ENCODE measurements at regions not wholly inside any gene's neighbourhood (a gene's known extent, or its start where the extent isn't known, plus 50 kb on each side); places are given as distances from the start of the nearest gene placed in this dataset.
"Not testable (repeated sequence)": the region's sequence is repeated elsewhere in the genome, so short reads cannot be mapped to it uniquely, and the experiment has no call there.

- H3K4me1 ChIP-seq (ENCODE audit: control insufficient read depth, insufficient read depth, low read length); H3K36me3 ChIP-seq (ENCODE audit: control insufficient read depth, insufficient read depth, low read length); H3K9me3 ChIP-seq (ENCODE audit: control insufficient read depth, insufficient read depth, low read length); H3K27ac ChIP-seq (ENCODE audit: low read length); DNase-seq (ENCODE audit: low read depth, low spot score); H3K4me3 ChIP-seq (ENCODE audit: low read length); H3K27me3 ChIP-seq (ENCODE audit: control insufficient read depth, insufficient read depth, low read length): not testable (repeated sequence)
- WGBS (ENCODE audit: insufficient coverage, insufficient read length), result no CpG with 5 or more reads among the region's 7 CpGs
These were observed 52.3 kb downstream of the SEPTIN7 start for GRCh38 chr7:35853194-35853593.

GRCh38 chr7:35854311-35854710 is 53.5 kb downstream of the SEPTIN7 start:
- no peaks in the 10 kb centered on the region for H3K9me3 ChIP-seq (ENCODE audit: control insufficient read depth, insufficient read depth, low read length)
- 0 out of 2 replicates have a peak, but pooled peaks cover under 1% of the 10 kb centered on the region for H3K4me1 ChIP-seq (ENCODE audit: control insufficient read depth, insufficient read depth, low read length)
- no peaks in the 10 kb centered on the region for H3K36me3 ChIP-seq (ENCODE audit: control insufficient read depth, insufficient read depth, low read length)
- no peak overlapping the region for H3K27ac ChIP-seq (ENCODE audit: low read length)
- no peak overlapping the region for H3K4me3 ChIP-seq (ENCODE audit: low read length)
- no peaks in the 10 kb centered on the region for H3K27me3 ChIP-seq (ENCODE audit: control insufficient read depth, insufficient read depth, low read length)
- DNase-seq (ENCODE audit: low read depth, low spot score), result no peak
- no CpG with 5 or more reads among the region's 1 CpG for WGBS (ENCODE audit: insufficient coverage, insufficient read length)

- Histone ChIP-seq H3K27me3 (ENCODE audit: control insufficient read depth, insufficient read depth, low read length) (no peaks in the 10 kb centered on the region), H3K4me1 (ENCODE audit: control insufficient read depth, insufficient read depth, low read length) (no peaks in the 10 kb centered on the region), H3K27ac (ENCODE audit: low read length) (no peak overlapping the region), H3K4me3 (ENCODE audit: low read length) (no peak overlapping the region), H3K9me3 (ENCODE audit: control insufficient read depth, insufficient read depth, low read length) (no peaks in the 10 kb centered on the region), H3K36me3 (ENCODE audit: control insufficient read depth, insufficient read depth, low read length) (no peaks in the 10 kb centered on the region)
- DNase-seq (ENCODE audit: low read depth, low spot score), result no peak
- no CpG with 5 or more reads among the region's 4 CpGs for WGBS (ENCODE audit: insufficient coverage, insufficient read length)
These were observed 55.3 kb downstream of the SEPTIN7 start for GRCh38 chr7:35856175-35856574.

GRCh38 chr7:35860664-35861063 is 59.8 kb downstream of the SEPTIN7 start:
- Histone ChIP-seq H3K4me1 (ENCODE audit: control insufficient read depth, insufficient read depth, low read length) (no peaks in the 10 kb centered on the region; the same call in 1 of the 2 replicates), H3K36me3 (ENCODE audit: control insufficient read depth, insufficient read depth, low read length) (no peaks in the 10 kb centered on the region), H3K27ac (ENCODE audit: low read length) (no peak overlapping the region), H3K4me3 (ENCODE audit: low read length) (no peak overlapping the region), H3K9me3 (ENCODE audit: control insufficient read depth, insufficient read depth, low read length) (no peaks in the 10 kb centered on the region), H3K27me3 (ENCODE audit: control insufficient read depth, insufficient read depth, low read length) (no peaks in the 10 kb centered on the region)
- WGBS (ENCODE audit: insufficient coverage, insufficient read length), result no CpG with 5 or more reads among the region's 1 CpG
- DNase-seq (ENCODE audit: low read depth, low spot score), result no peak

- no peak for DNase-seq (ENCODE audit: low read depth, low spot score)
- Histone ChIP-seq H3K36me3 (ENCODE audit: control insufficient read depth, insufficient read depth, low read length) (no peaks in the 10 kb centered on the region), H3K27ac (ENCODE audit: low read length) (no peak overlapping the region), H3K4me1 (ENCODE audit: control insufficient read depth, insufficient read depth, low read length) (no peaks in the 10 kb centered on the region; the same call in 1 of the 2 replicates), H3K4me3 (ENCODE audit: low read length) (no peak overlapping the region), H3K27me3 (ENCODE audit: control insufficient read depth, insufficient read depth, low read length) (no peaks in the 10 kb centered on the region), H3K9me3 (ENCODE audit: control insufficient read depth, insufficient read depth, low read length) (no peaks in the 10 kb centered on the region)
- no CpG with 5 or more reads among the region's 3 CpGs for WGBS (ENCODE audit: insufficient coverage, insufficient read length)
These were observed 64.4 kb downstream of the SEPTIN7 start for GRCh38 chr7:35865287-35865686.

GRCh38 chr7:35866186-35866585 is 65.3 kb downstream of the SEPTIN7 start:
- Histone ChIP-seq H3K4me3 (ENCODE audit: low read length) (no peak overlapping the region), H3K27ac (ENCODE audit: low read length) (no peak overlapping the region), H3K9me3 (ENCODE audit: control insufficient read depth, insufficient read depth, low read length) (no peaks in the 10 kb centered on the region), H3K4me1 (ENCODE audit: control insufficient read depth, insufficient read depth, low read length) (no peaks in the 10 kb centered on the region; the same call in 1 of the 2 replicates), H3K27me3 (ENCODE audit: control insufficient read depth, insufficient read depth, low read length) (no peaks in the 10 kb centered on the region), H3K36me3 (ENCODE audit: control insufficient read depth, insufficient read depth, low read length) (no peaks in the 10 kb centered on the region)
- DNase-seq (ENCODE audit: low read depth, low spot score), result no peak
- WGBS (ENCODE audit: insufficient coverage, insufficient read length), result no CpG with 5 or more reads among the region's 1 CpG

GRCh38 chr7:35869117-35869516 is 68.3 kb downstream of the SEPTIN7 start:
- H3K36me3 ChIP-seq (ENCODE audit: control insufficient read depth, insufficient read depth, low read length), result not testable (repeated sequence)

GRCh38 chr7:35869810-35870209 is 69.0 kb downstream of the SEPTIN7 start:
- no peak for DNase-seq (ENCODE audit: low read depth, low spot score)
- H3K9me3 ChIP-seq (ENCODE audit: control insufficient read depth, insufficient read depth, low read length), result no peaks in the 10 kb centered on the region
- no peaks in the 10 kb centered on the region for H3K27me3 ChIP-seq (ENCODE audit: control insufficient read depth, insufficient read depth, low read length)
- no peaks in the 10 kb centered on the region for H3K36me3 ChIP-seq (ENCODE audit: control insufficient read depth, insufficient read depth, low read length)
- no peak overlapping the region for H3K4me3 ChIP-seq (ENCODE audit: low read length)
- no CpG with 5 or more reads among the region's 5 CpGs for WGBS (ENCODE audit: insufficient coverage, insufficient read length)
- no peak overlapping the region for H3K27ac ChIP-seq (ENCODE audit: low read length)
- H3K4me1 ChIP-seq (ENCODE audit: control insufficient read depth, insufficient read depth, low read length), result no peaks in the 10 kb centered on the region

More at GRCh38 chr7:35869117-35869516, 68.3 kb downstream of the SEPTIN7 start:
- not testable (repeated sequence) for H3K9me3 ChIP-seq (ENCODE audit: control insufficient read depth, insufficient read depth, low read length); H3K27ac ChIP-seq (ENCODE audit: low read length); DNase-seq (ENCODE audit: low read depth, low spot score); H3K27me3 ChIP-seq (ENCODE audit: control insufficient read depth, insufficient read depth, low read length); H3K4me1 ChIP-seq (ENCODE audit: control insufficient read depth, insufficient read depth, low read length); H3K4me3 ChIP-seq (ENCODE audit: low read length)
- WGBS (ENCODE audit: insufficient coverage, insufficient read length), result no CpG with 5 or more reads among the region's 1 CpG

- no peaks in the 10 kb centered on the region for H3K9me3 ChIP-seq (ENCODE audit: control insufficient read depth, insufficient read depth, low read length)
These were observed 71.0 kb downstream of the SEPTIN7 start for GRCh38 chr7:35871856-35872255.

GRCh38 chr7:35874886-35875285 is 74.0 kb downstream of the SEPTIN7 start:
- Histone ChIP-seq H3K9me3 (ENCODE audit: control insufficient read depth, insufficient read depth, low read length) (no peaks in the 10 kb centered on the region), H3K36me3 (ENCODE audit: control insufficient read depth, insufficient read depth, low read length) (no peaks in the 10 kb centered on the region), H3K27me3 (ENCODE audit: control insufficient read depth, insufficient read depth, low read length) (no peaks in the 10 kb centered on the region), H3K27ac (ENCODE audit: low read length) (no peak overlapping the region), H3K4me3 (ENCODE audit: low read length) (no peak overlapping the region), H3K4me1 (ENCODE audit: control insufficient read depth, insufficient read depth, low read length) (no peaks in the 10 kb centered on the region)
- no CpG with 5 or more reads among the region's 1 CpG for WGBS (ENCODE audit: insufficient coverage, insufficient read length)
- no peak for DNase-seq (ENCODE audit: low read depth, low spot score)

More at GRCh38 chr7:35871856-35872255, 71.0 kb downstream of the SEPTIN7 start:
- Histone ChIP-seq H3K36me3 (ENCODE audit: control insufficient read depth, insufficient read depth, low read length) (no peaks in the 10 kb centered on the region), H3K4me3 (ENCODE audit: low read length) (no peak overlapping the region), H3K4me1 (ENCODE audit: control insufficient read depth, insufficient read depth, low read length) (no peaks in the 10 kb centered on the region), H3K27ac (ENCODE audit: low read length) (no peak overlapping the region), H3K27me3 (ENCODE audit: control insufficient read depth, insufficient read depth, low read length) (no peaks in the 10 kb centered on the region)
- DNase-seq (ENCODE audit: low read depth, low spot score), result no peak

GRCh38 chr7:35875292-35875691 is 74.4 kb downstream of the SEPTIN7 start:
- DNase-seq (ENCODE audit: low read depth, low spot score), result no peak
- no peaks in the 10 kb centered on the region for H3K27me3 ChIP-seq (ENCODE audit: control insufficient read depth, insufficient read depth, low read length)
- WGBS (ENCODE audit: insufficient coverage, insufficient read length), result no CpG with 5 or more reads among the region's 2 CpGs
- H3K4me1 ChIP-seq (ENCODE audit: control insufficient read depth, insufficient read depth, low read length), result no peaks in the 10 kb centered on the region
- no peaks in the 10 kb centered on the region for H3K9me3 ChIP-seq (ENCODE audit: control insufficient read depth, insufficient read depth, low read length)
- no peak overlapping the region for H3K27ac ChIP-seq (ENCODE audit: low read length)
- H3K4me3 ChIP-seq (ENCODE audit: low read length), result no peak overlapping the region
- H3K36me3 ChIP-seq (ENCODE audit: control insufficient read depth, insufficient read depth, low read length), result no peaks in the 10 kb centered on the region

Measured in iPS DF 6.9 (cell line).